Upper lobe of left lung (tissue), 4 donors: ENCODE measurements at regions not wholly inside any gene's neighbourhood (a gene's known extent, or its start where the extent isn't known, plus 50 kb on each side); places are given as distances from the start of the nearest gene placed in this dataset.

ENCODE experiments used
- CTCF ChIP-seq, 6 experiments: fragments of 450-650 bp in 4 of 6; fragments of 200-600 bp in 2 of 6; sonication (generic) in 2 of 6; IDR thresholded peaks; one replicate each; pipeline ENCODE4 v1.5.1; 2016 to 2019; ENCODE audit warnings: antibody characterized with exemption in 6 of 6
- EP300 ChIP-seq, 4 donors: sonication (generic); formaldehyde crosslinking; IDR thresholded peaks; one replicate each; pipeline ENCODE4 v1.5.1; 2017; ENCODE audit warnings: antibody characterized with exemption in 4 of 4, control low read depth in 2 of 4
- POLR2A ChIP-seq, 4 donors: fragments of 450-650 bp; IDR thresholded peaks; one replicate each; pipeline ENCODE4 v1.5.1; 2016 to 2017; ENCODE audit warnings: antibody characterized with exemption in 4 of 4, mild to moderate bottlenecking in 2 of 4
- POLR2AphosphoS5 ChIP-seq, 2 donors: sonication (generic); formaldehyde crosslinking; IDR thresholded peaks; one replicate each; pipeline ENCODE4 v1.5.1; 2017; ENCODE audit warnings: antibody characterized with exemption in 2 of 2

- TF ChIP-seq POLR2A (IDR thresholded peaks at IDR 0.05) (no peak), POLR2AphosphoS5 (IDR thresholded peaks at IDR 0.05) (no peak), CTCF (IDR thresholded peaks at IDR 0.05) (no peak), EP300 (IDR thresholded peaks at IDR 0.05) (no peak)
Observed at GRCh38 chr1:189782295-189782694, 695.4 kb downstream of the BRINP3 start.
